ENCODE measurements at regions not wholly inside any gene's neighbourhood (a gene's known extent, or its start where the extent isn't known, plus 50 kb on each side); places are given as distances from the start of the nearest gene placed in this dataset.
"Not testable (repeated sequence)": the region's sequence is repeated elsewhere in the genome, so short reads cannot be mapped to it uniquely, and the experiment has no call there.

DNA sequence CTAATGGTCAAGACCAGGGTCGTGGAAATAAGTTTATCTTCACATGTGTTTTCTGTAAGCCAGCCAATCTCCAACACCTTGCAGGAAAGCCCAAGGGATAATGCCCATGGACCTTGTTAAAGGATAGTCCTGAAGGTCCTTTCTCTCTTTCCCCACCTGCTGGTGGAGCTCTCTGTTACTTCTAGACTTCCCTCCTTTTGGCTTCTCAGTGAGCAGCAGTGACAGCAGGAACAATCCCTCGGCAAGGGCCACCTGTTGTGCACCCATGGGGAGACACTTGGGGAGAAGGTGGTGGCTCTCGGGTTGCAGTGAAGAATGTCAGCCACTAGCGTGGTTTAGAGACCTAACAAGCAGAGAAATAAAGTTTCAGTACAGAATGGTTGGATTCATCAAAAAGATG is 84.0 kb upstream of the OSBPL11 start:
- 79 to 82% (median 80%) methylated on average over 4 of the region's 4 CpGs for WGBS, 3 donors
- intact Hi-C loops (cut with DNase I), result no loop called here
- H3K27me3 ChIP-seq, result no peaks in the 10 kb centered on the region
- H3K4me3 ChIP-seq, result no peak overlapping the region
- H3K9me3 ChIP-seq, result no peaks in the 10 kb centered on the region
- H3K4me1 ChIP-seq (ENCODE audit: insufficient read depth), result no peaks in the 10 kb centered on the region
- no peak overlapping the region for H3K27ac ChIP-seq
- TF ChIP-seq, protein P1, sequence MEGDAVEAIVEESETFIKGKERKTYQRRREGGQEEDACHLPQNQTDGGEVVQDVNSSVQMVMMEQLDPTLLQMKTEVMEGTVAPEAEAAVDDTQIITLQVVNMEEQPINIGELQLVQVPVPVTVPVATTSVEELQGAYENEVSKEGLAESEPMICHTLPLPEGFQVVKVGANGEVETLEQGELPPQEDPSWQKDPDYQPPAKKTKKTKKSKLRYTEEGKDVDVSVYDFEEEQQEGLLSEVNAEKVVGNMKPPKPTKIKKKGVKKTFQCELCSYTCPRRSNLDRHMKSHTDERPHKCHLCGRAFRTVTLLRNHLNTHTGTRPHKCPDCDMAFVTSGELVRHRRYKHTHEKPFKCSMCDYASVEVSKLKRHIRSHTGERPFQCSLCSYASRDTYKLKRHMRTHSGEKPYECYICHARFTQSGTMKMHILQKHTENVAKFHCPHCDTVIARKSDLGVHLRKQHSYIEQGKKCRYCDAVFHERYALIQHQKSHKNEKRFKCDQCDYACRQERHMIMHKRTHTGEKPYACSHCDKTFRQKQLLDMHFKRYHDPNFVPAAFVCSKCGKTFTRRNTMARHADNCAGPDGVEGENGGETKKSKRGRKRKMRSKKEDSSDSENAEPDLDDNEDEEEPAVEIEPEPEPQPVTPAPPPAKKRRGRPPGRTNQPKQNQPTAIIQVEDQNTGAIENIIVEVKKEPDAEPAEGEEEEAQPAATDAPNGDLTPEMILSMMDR (IDR thresholded peaks at IDR 0.05), result no peak
- TF ChIP-seq POLR2A (IDR thresholded peaks at IDR 0.05) (no peak), EP300 (IDR thresholded peaks at IDR 0.05) (no peak)
- no peaks in the 10 kb centered on the region for H3K36me3 ChIP-seq
- DNase-seq, result no peak

DNA sequence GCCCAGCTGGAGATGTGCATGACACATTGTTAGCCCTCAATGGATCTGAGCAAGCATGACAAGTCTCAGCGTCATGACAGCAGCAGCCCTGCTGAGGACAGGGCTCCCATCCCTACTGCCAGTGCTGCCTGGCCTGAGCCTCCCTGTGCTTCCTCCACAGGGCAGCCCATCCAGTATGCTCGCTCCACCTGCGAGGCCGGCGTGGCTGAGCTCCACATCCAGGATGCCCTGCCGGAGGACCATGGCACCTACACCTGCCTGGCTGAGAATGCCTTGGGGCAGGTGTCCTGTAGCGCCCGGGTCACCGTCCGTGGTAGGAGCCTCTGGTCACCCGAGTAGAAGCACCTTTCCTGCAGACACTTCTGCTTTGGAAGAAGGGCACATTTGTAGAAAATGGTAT is 85.8 kb upstream of the OSBPL11 start:
- Histone ChIP-seq H3K36me3 (no peaks in the 10 kb centered on the region), H3K4me1 (ENCODE audit: insufficient read depth) (no peaks in the 10 kb centered on the region), H3K27me3 (no peaks in the 10 kb centered on the region), H3K27ac (no peak overlapping the region), H3K9me3 (no peaks in the 10 kb centered on the region), H3K4me3 (no peak overlapping the region)
- 95 to 97% (median 95%) methylated on average over 11 of the region's 11 CpGs for WGBS, 3 donors
- TF ChIP-seq, protein P1 (IDR thresholded peaks at IDR 0.05), result no peak
- TF ChIP-seq POLR2A (IDR thresholded peaks at IDR 0.05), result no peak
- TF ChIP-seq EP300 (IDR thresholded peaks at IDR 0.05), result no peak
- intact Hi-C loops (cut with DNase I), result no loop called here
- no peak for DNase-seq

DNA sequence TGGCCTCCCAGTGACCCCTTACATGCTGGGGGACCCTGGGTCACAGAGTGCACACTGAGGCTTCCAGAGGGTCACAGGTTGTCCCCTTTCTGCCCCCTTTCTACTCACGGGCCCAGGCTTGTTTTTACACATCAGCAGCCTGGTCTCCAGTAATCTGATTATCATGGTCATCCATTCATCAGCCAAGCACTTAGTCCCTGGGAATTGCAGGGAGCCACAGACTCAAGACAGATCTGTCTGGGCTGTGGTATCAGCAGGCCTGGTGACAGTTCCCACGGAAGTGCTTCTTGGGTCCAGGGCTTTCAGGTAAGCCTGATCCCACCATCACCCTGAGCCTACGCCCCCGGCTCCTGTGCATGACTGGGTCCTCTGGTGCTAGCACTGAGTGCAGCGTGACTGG is 86.6 kb upstream of the OSBPL11 start:
- DNase-seq; intact Hi-C loops (cut with DNase I): not testable (repeated sequence)
- 88 to 93% (median 90%) methylated on average over 4 to 5 of the region's 5 CpGs for WGBS, 3 donors

DNA sequence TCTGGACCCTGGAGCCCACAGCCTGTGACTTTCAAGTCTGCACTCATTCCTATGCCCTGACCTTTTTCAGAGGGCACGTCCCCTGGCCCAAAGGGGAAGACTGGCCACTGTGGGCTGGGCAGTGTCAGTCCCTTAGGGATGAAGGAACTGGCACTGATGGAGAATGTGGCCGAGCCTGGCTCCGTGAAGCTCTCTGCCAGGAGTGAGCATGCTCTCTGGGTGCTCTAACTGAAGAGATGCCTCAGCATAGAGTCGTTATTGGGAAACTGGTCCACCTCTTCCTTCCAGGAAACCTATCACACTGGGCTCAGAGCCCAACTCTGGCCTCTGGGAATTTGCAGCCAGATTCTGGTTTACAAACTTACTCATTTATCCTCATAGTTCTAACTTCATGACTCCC is 87.3 kb upstream of the OSBPL11 start:
- H3K4me1 ChIP-seq (ENCODE audit: insufficient read depth); H3K27ac ChIP-seq; H3K27me3 ChIP-seq; H3K9me3 ChIP-seq; H3K4me3 ChIP-seq; intact Hi-C loops (cut with DNase I); H3K36me3 ChIP-seq: not testable (repeated sequence)
- WGBS, 3 donors, result 32 to 57% (median 54%) methylated on average over 4 of the region's 4 CpGs
- DNase-seq, result peak in 2 of 5 donors; percentile 42 to 56

More for the DNA sequence above, 86.6 kb upstream of the OSBPL11 start:
- H3K4me1 ChIP-seq (ENCODE audit: insufficient read depth); H3K9me3 ChIP-seq; H3K27ac ChIP-seq; H3K4me3 ChIP-seq; H3K27me3 ChIP-seq; H3K36me3 ChIP-seq: not testable (repeated sequence)

DNA sequence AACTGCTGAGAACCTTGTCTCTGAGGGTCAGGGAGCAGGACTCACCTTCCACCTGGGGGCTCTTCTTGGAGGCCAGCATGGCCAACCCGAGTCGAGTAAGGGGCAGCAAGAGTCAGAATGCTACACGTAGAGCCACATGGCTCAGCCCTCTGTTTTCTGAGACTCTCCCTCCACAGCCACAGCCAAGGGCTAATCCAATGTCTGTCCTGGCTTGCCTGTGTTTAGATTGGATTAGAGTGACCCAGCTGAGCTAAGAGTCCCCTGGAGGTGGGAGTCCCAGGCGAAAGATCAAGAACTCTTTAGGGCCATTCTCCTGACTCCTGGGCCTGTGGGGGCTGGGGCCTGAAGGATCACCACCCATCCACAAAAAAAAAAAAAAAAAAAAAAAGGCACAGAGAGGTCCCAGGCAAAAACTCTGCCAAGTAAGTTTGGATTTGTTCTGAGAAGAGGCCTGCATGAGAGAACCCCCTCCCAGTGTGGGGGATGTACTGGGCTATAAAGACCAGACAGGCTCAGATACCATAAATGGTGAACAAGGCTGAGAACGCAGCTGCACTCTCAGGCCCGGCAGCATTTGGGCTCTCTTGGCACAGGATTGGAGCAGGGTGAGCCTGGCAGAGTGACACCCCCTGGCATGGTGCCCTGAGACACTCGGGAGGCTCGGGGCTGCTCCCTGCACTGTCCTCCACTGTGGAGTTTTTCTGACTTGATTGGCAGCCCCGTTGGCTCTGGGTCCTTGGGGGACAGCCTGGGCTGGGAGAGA is 88.0 kb upstream of the OSBPL11 start:
- Histone ChIP-seq H3K27me3 (no peaks in the 10 kb centered on the region), H3K27ac (no peak overlapping the region), H3K4me1 (ENCODE audit: insufficient read depth) (no peaks in the 10 kb centered on the region), H3K36me3 (no peaks in the 10 kb centered on the region), H3K4me3 (no peak overlapping the region), H3K9me3 (no peaks in the 10 kb centered on the region)
- 29 to 43% (median 39%) methylated on average over 9 of the region's 9 CpGs for WGBS, 3 donors
- TF ChIP-seq, protein P1 (IDR thresholded peaks at IDR 0.05), result no peak
- no peak for TF ChIP-seq EP300 (IDR thresholded peaks at IDR 0.05)
- peak in 2 of 5 donors; percentile 23 to 42 for DNase-seq
- intact Hi-C loops (cut with DNase I), result no loop called here
